WI38 (cell line): ENCODE measurements at regions not wholly inside any gene's neighbourhood (a gene's known extent, or its start where the extent isn't known, plus 50 kb on each side); places are given as distances from the start of the nearest gene placed in this dataset.
"Not testable (repeated sequence)": the region's sequence is repeated elsewhere in the genome, so short reads cannot be mapped to it uniquely, and the experiment has no call there.

Source experiments
- H3K4me3 ChIP-seq: 2 replicates; pipeline ENCODE4 v1.5.1; 2011; ENCODE audit warnings: low read depth, mild to moderate bottlenecking, control low read depth, low read length
- TF ChIP-seq, protein P1 (sequence below): IDR thresholded peaks from 2 replicates; pipeline ENCODE4 v1.5.1; 2012; ENCODE audit warnings: low read depth, mild to moderate bottlenecking, control low read depth, low read length

DNA sequence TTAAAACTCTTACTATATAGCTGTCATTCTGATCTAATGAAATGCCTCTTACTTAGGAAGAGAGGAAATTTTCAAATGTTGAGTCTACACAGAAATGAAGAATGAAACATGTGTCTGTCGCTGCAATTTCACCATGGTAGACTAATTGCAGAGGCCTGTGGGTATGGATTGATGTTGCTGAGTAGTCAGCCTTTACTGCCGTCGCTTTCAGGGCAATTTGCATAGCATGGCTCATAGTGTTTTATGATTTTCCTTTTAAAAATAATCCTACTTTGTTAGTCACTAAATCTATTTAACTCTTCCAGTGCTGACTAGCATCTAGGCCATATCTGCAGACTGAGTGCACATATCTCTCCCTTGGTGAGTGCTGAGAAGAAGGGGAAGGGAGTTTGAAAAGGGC lies 819.2 kb downstream of the SATB2 start:
- TF ChIP-seq, protein P1, sequence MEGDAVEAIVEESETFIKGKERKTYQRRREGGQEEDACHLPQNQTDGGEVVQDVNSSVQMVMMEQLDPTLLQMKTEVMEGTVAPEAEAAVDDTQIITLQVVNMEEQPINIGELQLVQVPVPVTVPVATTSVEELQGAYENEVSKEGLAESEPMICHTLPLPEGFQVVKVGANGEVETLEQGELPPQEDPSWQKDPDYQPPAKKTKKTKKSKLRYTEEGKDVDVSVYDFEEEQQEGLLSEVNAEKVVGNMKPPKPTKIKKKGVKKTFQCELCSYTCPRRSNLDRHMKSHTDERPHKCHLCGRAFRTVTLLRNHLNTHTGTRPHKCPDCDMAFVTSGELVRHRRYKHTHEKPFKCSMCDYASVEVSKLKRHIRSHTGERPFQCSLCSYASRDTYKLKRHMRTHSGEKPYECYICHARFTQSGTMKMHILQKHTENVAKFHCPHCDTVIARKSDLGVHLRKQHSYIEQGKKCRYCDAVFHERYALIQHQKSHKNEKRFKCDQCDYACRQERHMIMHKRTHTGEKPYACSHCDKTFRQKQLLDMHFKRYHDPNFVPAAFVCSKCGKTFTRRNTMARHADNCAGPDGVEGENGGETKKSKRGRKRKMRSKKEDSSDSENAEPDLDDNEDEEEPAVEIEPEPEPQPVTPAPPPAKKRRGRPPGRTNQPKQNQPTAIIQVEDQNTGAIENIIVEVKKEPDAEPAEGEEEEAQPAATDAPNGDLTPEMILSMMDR, result no peak
- no peak overlapping the region for H3K4me3 ChIP-seq

DNA sequence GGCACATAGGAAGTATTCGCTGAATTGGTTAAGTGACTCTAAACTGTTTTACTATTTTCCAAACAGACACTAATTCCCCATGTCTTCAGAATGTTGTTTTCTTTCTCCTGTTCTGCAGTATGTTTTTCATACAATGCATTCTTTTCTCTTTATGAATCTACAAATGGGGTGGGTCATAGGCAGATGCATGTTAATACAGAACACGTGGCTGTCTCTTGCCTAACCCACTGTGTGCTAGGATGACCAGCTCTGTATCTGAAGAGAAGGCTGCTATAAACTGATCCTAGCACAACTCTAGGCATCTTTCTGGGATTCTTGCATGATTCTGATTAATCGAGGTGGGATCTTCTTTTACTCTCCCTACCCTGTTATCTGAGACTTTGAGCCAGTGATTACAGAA lies 826.0 kb downstream of the PLCL1 start:
- no peak overlapping the region for H3K4me3 ChIP-seq
- TF ChIP-seq, protein P1, result no peak

DNA sequence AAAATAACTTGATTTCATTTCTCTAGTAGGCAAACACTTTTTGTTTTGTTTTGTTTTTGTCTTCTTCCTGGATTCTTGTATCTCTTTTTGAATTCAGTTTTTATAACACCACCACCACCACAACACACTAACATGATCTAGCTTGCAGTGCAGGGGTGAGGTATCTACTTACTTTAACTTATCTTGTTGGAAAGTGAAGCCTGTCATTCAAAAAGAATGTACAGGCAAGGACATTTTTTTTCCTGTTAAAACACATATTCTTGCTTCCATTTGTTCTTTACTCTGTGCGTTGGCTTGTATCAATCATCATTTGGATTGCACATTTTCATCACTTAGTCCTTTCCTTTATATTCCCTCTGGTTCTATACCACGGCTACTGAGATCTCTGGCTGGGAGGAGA lies 824.2 kb downstream of the PLCL1 start:
- H3K4me3 ChIP-seq, result no peak overlapping the region
- TF ChIP-seq, protein P1, result no peak

DNA sequence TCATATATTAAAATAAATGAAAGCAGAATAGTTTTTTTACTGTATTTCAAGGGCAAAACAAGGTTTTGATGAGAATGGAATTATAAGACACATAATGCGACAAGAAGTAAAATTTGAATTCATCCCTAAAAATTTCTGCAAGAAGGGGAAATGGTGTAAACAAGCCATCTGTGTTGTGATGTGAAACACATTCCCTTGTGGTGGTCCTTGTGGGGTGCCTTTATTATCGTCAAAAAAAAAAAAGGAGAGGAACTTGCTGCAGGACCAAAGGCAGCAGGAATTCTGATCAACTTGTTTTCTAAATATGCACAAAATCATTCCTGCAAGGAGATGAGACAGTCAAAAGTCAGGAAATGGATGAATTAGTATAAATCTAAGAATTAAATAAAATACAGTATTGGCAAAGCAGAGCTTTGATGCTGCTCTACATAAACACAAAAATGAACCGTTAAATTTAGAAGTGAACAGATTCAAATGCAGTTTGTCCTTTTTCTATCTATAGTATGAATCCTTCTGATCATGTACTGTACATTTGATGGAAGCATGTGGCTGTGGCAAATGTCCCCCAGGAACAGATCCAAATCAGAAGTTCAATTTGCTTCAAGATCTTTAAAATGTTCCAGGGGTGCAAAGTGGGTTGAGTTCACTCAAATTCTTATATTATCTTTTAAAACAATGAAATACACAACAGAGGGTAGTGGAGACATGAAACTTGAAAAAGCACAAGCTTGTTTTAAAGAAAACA lies 818.8 kb downstream of the PLCL1 start:
- TF ChIP-seq, protein P1, result no peak
- H3K4me3 ChIP-seq, result no peak overlapping the region

DNA sequence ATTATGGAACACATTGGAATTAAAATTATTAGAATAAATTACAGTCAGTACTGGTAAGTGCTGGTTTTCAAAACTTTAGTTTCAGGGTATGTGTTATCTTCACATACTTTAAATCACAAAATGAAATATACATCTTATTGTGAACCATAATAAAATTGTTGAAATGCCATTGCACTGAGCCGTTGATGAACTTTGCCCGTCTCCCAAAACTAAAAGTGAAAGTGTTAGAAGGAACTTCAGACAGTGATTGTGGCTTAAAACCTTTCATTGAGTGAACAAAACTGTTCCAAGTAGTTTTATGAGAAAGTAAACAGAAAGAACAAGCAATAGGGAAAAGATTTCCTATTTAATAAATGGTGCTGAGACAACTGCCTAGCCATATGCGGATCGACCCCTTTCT lies 811.6 kb downstream of the PLCL1 start:
- H3K4me3 ChIP-seq, result no peak overlapping the region
- TF ChIP-seq, protein P1, result no peak

DNA sequence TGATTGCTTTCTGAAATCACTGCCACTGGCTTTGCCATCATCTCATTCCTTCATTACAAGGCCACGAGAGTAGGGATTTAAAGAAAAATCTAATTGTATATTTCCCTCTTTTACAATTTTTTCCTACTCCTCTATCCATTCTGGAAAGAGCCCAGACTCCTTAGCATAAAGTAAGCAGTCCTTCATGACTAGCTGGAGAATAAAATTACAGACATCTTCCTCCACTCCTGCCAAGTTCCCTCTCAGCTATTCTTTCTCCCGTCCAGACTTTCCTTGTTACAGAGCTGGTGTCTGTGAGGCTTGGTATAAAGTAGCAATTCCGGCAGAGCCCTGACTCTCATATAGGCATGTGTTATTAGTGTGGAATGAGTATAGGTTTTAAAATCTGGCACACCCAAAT lies 806.8 kb downstream of the PLCL1 start:
- no peak overlapping the region for H3K4me3 ChIP-seq
- TF ChIP-seq, protein P1, result no peak

DNA sequence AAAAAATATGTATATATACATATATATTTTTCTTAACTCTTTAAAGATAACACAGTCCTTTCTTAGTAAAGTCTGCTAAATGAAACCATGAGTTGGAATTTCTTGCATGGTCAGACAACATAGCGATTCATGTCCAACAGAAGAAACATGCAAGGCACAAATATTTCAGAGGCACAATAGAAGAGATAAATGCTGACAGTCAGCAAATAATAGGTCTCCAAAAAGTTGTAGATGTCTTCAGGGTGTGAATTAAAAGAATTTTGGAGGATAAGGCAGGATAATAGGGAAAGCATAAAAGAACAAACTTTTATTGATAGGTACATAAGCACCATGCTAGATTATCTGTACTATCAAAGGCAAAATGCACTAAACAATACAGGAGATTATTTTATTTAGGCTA lies 800.2 kb downstream of the PLCL1 start:
- no peak overlapping the region for H3K4me3 ChIP-seq
- TF ChIP-seq, protein P1, result no peak

DNA sequence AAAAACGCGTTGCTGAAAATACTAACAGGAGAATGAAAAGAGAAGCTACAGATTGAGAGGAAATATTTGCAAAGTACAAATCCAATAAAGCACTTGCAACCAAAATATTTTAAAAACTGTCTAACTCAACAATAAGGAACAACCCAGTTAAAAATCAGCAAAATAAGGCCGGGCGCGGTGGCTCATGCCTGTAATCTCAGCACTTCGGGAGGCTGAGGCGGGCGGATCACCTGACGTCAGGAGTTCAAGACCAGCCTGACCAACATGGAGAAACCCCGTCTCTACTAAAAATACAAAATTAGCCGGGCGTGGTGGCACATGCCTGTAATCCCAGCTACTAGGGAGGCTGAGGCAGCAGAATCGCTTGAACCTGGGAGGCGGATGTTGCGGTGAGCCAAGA lies 798.6 kb downstream of the PLCL1 start:
- not testable (repeated sequence) for H3K4me3 ChIP-seq
